GM04503 (cell line): ENCODE measurements at regions not wholly inside any gene's neighbourhood (a gene's known extent, or its start where the extent isn't known, plus 50 kb on each side); places are given as distances from the start of the nearest gene placed in this dataset.

ENCODE experiments used
- DNase-seq: peaks from one replicate; pipeline ENCODE4 v3.0.0-alpha.2; 2012; ENCODE audit warnings: low read depth

GRCh38 chr11:112861356-112861755, 99.9 kb upstream of the NCAM1 start:
- no peak for DNase-seq

GRCh38 chr11:112863305-112863704, 97.9 kb upstream of the NCAM1 start:
- DNase-seq: no peak

GRCh38 chr11:112864672-112865071, 96.5 kb upstream of the NCAM1 start:
- DNase-seq: no peak

GRCh38 chr11:112871909-112872500, 89.2 kb upstream of the NCAM1 start:
- DNase-seq: no peak

- DNase-seq: no peak
Observed at GRCh38 chr11:112874980-112875379, 86.2 kb upstream of the NCAM1 start.

GRCh38 chr11:112877581-112877980, 83.6 kb upstream of the NCAM1 start:
- DNase-seq: no peak

- DNase-seq: no peak
Observed at GRCh38 chr11:112878033-112878601, 83.1 kb upstream of the NCAM1 start.

GRCh38 chr11:112880495-112880894, 80.7 kb upstream of the NCAM1 start:
- DNase-seq: no peak

GRCh38 chr11:112881461-112881860, 79.8 kb upstream of the NCAM1 start:
- DNase-seq: peak; percentile 25

- DNase-seq: no peak
Observed at GRCh38 chr11:112882494-112883381, 78.5 kb upstream of the NCAM1 start.

GRCh38 chr11:112884012-112884767, 77.0 kb upstream of the NCAM1 start:
- no peak for DNase-seq

GRCh38 chr11:112885744-112886433, 75.3 kb upstream of the NCAM1 start:
- DNase-seq: no peak

- DNase-seq: no peak
Observed at GRCh38 chr11:112886434-112887370, 74.5 kb upstream of the NCAM1 start.

GRCh38 chr11:112889446-112889845, 71.8 kb upstream of the NCAM1 start:
- no peak for DNase-seq

- DNase-seq: no peak
Observed at GRCh38 chr11:112899235-112900006, 61.8 kb upstream of the NCAM1 start.

- DNase-seq: no peak
Observed at GRCh38 chr11:112901924-112902323, 59.3 kb upstream of the NCAM1 start.

- no peak for DNase-seq
Observed at GRCh38 chr11:112902361-112903011, 58.7 kb upstream of the NCAM1 start.

- DNase-seq: no peak
Observed at GRCh38 chr11:112903340-112903739, 57.9 kb upstream of the NCAM1 start.

GRCh38 chr11:112911124-112911523, 50.1 kb upstream of the NCAM1 start:
- no peak for DNase-seq
